Activated T-cell treated with anti-CD3 and anti-CD28 coated beads, Interleukin-2, amount 50 U/mL, for 24 hours (primary cell): ENCODE measurements at regions not wholly inside any gene's neighbourhood (a gene's known extent, or its start where the extent isn't known, plus 50 kb on each side); places are given as distances from the start of the nearest gene placed in this dataset.

Source experiments
- DNase-seq: peaks from one replicate; pipeline ENCODE4 v3.0.0-alpha.2; 2020
- H3K27ac Mint-ChIP-seq: 2 replicates; pipeline ENCODE4 v1.8.0; 2020; ENCODE audit warnings: mild to moderate bottlenecking, mixed read lengths
- H3K27me3 Mint-ChIP-seq: 2 replicates; pipeline ENCODE4 v1.8.0; 2020; ENCODE audit warnings: mixed read lengths
- H3K36me3 Mint-ChIP-seq: 2 replicates; pipeline ENCODE4 v1.8.0; 2020; ENCODE audit warnings: low read depth, mixed read lengths
- H3K4me1 Mint-ChIP-seq: 2 replicates; pipeline ENCODE4 v1.8.0; 2020; ENCODE audit warnings: low read depth, mixed read lengths
- H3K4me3 Mint-ChIP-seq: 2 replicates; pipeline ENCODE4 v1.8.0; 2020; ENCODE audit warnings: mild to moderate bottlenecking, moderate library complexity, mixed read lengths
- H3K9me3 Mint-ChIP-seq: 2 replicates; pipeline ENCODE4 v1.8.0; 2020; ENCODE audit warnings: mixed read lengths

- H3K27me3 Mint-ChIP-seq, result peaks cover 43% of the 10 kb centered on the region
- DNase-seq, result no peak
Observed at GRCh38 chr3:69542089-69542804, 156.4 kb upstream of the FRMD4B start.

DNA sequence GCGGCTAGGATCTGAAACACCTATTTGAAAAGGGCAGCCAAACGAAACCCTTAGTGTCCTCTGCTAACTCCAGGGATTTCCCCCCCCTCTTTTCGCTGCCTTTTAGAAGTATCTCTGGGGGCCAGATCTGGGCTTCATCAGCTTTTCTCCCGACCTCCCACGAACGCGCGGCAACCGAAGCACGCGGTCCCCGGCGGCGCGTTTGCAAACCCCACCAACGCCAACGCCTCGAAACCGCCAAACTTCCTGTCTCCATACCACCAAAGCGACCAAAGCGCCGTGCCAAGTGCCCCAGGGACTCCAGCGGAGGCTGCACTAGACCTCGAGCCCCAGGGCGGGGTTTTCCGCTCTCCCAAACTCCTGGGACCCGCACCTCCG is 155.8 kb upstream of the FRMD4B start:
- Mint-ChIP-seq H3K4me3 (no peak overlapping the region), H3K27me3 (peaks cover 43% of the 10 kb centered on the region), H3K4me1 (peaks cover 9% of the 10 kb centered on the region), H3K36me3 (no peaks in the 10 kb centered on the region), H3K27ac (no peak overlapping the region), H3K9me3 (no peaks in the 10 kb centered on the region)
- no peak for DNase-seq

More at GRCh38 chr3:69542089-69542804, 156.4 kb upstream of the FRMD4B start:
- no peaks in the 10 kb centered on the region for H3K36me3 Mint-ChIP-seq
- H3K4me1 Mint-ChIP-seq, result peaks cover 9% of the 10 kb centered on the region
- H3K9me3 Mint-ChIP-seq, result no peaks in the 10 kb centered on the region
- H3K4me3 Mint-ChIP-seq, result no peak overlapping the region
- H3K27ac Mint-ChIP-seq, result no peak overlapping the region

DNA sequence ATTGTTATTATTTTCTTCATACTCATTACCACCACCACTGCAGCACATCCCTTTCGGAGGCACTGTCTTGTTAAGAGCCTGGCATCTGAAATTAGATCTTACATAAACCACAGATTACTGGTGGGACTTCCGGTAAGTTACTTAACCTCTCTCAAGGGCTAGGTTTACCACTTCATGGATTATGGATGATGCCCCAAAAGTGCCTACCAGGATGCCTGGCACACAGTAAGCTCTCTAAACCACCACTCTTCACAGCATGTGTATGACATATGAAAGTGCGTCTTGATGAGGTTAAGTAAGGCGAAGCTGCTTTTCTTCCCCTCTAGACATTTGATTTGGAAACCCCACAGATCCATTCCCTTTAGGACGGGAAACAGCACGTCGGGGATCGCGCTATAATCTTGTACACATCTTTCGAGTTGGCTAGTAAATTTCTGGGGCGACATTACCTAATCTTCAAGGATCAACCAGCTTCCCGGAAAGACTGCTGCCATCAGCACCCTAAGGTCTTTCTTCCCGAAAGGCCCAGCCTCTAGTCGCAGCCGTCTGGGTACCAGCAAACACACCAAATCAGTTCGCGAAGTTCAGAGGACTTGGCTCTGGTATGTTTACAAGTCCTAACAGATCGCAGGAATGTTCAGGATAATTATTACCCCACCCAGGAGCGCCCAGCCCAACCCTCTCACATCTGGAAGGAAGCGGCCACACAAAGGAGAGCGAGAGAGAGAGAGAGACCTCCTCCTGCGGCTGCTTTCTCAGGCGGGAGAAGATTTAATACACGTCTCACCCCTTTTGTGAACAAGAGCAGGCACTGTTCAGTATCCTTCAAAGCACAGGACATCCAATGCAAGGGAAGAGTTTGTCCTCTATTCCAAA is 155.1 kb upstream of the FRMD4B start:
- Mint-ChIP-seq H3K9me3 (no peaks in the 10 kb centered on the region), H3K27ac (no peak overlapping the region), H3K4me3 (no peak overlapping the region), H3K4me1 (peaks cover 9% of the 10 kb centered on the region), H3K36me3 (no peaks in the 10 kb centered on the region), H3K27me3 (peaks cover 43% of the 10 kb centered on the region)
- DNase-seq, result no peak

DNA sequence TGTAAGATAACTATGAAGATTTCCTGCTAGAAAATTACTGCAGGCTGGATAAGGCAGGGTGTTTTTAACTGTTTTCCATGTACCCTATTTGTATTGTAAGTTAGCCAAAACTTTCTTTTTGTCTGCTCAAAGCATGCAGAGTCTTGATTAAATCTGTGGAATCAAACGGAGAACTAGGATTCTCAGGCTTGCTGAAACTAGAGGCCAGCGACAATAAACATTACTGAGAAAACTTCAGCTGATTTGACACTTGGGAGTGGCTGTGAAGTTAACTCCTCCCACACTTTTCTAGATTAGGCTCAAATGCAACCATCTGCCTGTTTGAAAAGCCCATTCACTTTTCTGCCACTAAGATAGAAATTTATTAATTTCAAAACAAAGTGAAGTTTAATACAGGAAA is 153.2 kb upstream of the FRMD4B start:
- Mint-ChIP-seq H3K27me3 (peaks cover 36% of the 10 kb centered on the region), H3K27ac (no peak overlapping the region), H3K4me3 (no peak overlapping the region), H3K4me1 (peaks cover 9% of the 10 kb centered on the region), H3K9me3 (no peaks in the 10 kb centered on the region), H3K36me3 (no peaks in the 10 kb centered on the region)
- no peak for DNase-seq

GRCh38 chr3:69538281-69538680 is 152.4 kb upstream of the FRMD4B start:
- no peak overlapping the region for H3K27ac Mint-ChIP-seq
- H3K4me3 Mint-ChIP-seq, result no peak overlapping the region
- H3K36me3 Mint-ChIP-seq, result no peaks in the 10 kb centered on the region
- peaks cover 9% of the 10 kb centered on the region for H3K4me1 Mint-ChIP-seq
- DNase-seq, result no peak
- H3K9me3 Mint-ChIP-seq, result no peaks in the 10 kb centered on the region
- peaks cover 30% of the 10 kb centered on the region for H3K27me3 Mint-ChIP-seq

DNA sequence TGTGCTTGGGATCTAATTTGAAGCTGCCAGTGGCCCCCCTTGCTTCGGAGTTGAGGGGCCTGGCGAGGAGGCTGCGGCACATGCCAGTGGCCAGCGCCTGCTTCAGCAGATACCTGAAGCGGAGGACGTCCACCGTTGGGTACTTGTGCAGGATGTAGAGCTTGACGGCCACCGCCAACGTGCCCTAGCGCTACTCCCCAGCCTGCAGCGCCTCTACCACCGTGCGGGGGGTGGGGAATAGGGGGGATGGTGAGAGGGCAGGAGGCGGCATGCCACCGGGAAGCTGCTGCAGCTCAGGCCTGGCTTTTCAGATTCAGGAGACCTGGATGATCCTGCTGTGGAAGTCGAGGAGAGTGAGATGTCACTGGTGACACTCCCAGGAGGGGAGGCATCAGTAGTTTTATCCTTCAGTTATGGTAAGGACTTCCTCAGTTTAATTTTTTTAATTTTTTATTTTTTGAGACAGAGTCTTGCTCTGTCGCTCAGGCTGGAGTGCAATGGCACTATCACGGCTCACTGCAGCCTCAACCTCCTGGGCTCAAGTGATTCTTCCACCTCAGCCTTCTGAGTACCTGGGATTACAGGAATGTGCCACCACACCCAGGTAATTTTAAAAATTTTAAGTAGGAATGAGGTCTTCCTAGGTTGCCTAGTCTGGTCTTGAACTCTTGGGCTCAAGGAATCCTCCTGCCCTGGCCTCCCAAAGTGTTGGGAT is 150.6 kb upstream of the FRMD4B start:
- Mint-ChIP-seq H3K4me3 (no peak overlapping the region), H3K9me3 (no peaks in the 10 kb centered on the region)

DNA sequence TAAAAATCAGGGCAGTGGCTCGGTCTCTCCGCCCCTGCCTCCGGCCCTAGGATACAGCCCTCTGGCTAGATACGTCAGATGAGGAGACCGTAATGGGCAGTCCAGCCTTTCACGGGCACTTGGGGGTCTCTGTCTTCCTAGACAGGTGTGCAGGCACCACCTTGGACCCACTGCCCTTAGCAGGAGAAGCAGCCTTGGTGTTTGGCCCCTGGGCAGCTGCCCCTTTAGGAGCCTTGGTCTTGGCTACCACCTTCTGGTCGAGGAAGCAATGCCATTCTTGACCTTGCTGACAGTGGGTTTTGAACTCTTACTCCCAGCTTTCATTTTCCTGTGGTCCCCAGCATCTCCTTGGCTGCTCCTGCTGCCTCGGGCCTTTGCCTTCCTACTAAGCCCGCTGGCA is 149.7 kb upstream of the FRMD4B start:
- DNase-seq, result no peak
- H3K27ac Mint-ChIP-seq, result no peak overlapping the region
- no peaks in the 10 kb centered on the region for H3K9me3 Mint-ChIP-seq
- H3K4me3 Mint-ChIP-seq, result no peak overlapping the region
- no peaks in the 10 kb centered on the region for H3K4me1 Mint-ChIP-seq
- H3K27me3 Mint-ChIP-seq, result peaks cover 6% of the 10 kb centered on the region
- H3K36me3 Mint-ChIP-seq, result no peaks in the 10 kb centered on the region

More for the DNA sequence above, 150.6 kb upstream of the FRMD4B start:
- Mint-ChIP-seq H3K27me3 (peaks cover 15% of the 10 kb centered on the region), H3K27ac (no peak overlapping the region), H3K36me3 (no peaks in the 10 kb centered on the region), H3K4me1 (peaks cover 5% of the 10 kb centered on the region)
- DNase-seq, result no peak

DNA sequence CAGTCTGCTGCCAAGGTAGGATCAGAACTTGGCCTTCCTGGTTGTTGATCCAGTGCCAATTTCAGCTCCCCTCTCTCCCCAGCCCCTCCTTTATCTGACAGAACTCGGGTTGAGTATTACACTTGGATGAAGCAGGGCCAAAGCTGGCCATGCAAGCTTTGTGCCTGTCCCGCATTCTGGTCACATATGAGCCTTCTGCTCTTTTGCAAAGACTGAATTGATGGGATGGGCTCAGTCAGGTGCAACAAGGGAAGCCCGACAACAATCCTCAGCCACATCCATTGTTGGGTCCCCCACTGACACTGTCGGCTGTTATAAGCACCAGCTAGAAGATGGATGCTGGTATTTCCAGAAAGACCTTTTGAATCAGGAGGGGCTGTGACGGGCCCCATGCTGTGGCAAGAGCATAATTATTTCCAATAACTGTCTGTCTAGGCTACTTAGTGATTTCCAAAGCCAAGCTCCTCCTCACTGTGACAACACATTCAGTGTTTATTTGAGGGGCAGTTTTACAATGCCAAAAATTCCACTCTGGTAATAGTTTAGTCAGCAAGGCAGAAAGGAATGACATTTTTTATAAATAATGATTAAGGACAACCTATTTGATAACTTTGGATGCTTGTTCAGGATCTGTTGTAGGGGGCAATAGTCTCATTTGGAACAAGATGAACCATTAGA is 146.8 kb upstream of the FRMD4B start:
- no peak overlapping the region for H3K27ac Mint-ChIP-seq
- no peaks in the 10 kb centered on the region for H3K4me1 Mint-ChIP-seq
- DNase-seq, result no peak
- H3K9me3 Mint-ChIP-seq, result no peaks in the 10 kb centered on the region
- no peaks in the 10 kb centered on the region for H3K27me3 Mint-ChIP-seq
- no peaks in the 10 kb centered on the region for H3K36me3 Mint-ChIP-seq
- no peak overlapping the region for H3K4me3 Mint-ChIP-seq

DNA sequence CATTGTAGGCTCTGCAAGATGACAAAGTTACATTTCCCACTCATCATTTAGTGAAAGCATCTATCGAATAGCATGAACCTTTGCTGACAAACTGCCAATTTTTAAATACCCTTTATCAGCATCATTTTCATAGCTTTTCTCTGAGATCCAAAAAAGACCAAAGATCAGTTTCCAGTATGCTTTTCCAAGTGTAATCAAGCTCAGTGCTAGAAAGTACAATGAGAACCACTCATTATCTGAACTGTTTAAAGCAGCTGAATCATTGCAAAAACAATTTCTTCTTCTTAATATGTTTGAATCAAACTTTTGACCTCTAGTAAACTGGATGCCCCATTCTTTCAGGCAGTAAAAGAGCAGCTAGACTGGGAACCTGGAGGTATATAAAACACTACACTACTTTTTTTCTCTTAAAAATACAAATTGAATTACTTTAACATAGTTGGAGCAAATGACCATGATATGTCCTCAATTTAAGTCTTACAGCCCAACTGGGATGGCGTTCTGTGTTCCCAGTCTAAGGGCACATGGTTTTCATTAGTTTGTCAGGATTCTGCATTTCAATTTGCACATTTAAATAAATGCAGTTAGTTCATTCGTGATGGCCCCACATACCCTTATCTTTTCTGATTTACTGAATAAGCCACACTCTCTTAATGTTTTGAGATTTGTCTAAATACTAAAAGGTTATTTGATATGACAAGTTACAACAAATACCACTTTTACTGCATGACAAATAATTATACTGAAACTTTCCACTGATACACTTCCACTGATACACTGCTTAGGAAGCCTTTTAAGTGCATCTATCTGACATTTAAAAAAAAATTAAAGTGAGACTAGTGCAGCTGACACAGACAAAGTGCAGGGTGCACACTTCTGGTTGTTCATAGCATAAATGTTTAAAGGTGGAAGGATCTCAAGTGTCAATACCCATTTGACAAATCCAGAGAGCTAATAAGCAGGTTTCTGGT is 146.0 kb upstream of the FRMD4B start:
- Mint-ChIP-seq H3K4me3 (no peak overlapping the region), H3K27ac (no peak overlapping the region), H3K4me1 (no peaks in the 10 kb centered on the region), H3K9me3 (no peaks in the 10 kb centered on the region), H3K36me3 (no peaks in the 10 kb centered on the region), H3K27me3 (peaks cover 3% of the 10 kb centered on the region)
- no peak for DNase-seq

DNA sequence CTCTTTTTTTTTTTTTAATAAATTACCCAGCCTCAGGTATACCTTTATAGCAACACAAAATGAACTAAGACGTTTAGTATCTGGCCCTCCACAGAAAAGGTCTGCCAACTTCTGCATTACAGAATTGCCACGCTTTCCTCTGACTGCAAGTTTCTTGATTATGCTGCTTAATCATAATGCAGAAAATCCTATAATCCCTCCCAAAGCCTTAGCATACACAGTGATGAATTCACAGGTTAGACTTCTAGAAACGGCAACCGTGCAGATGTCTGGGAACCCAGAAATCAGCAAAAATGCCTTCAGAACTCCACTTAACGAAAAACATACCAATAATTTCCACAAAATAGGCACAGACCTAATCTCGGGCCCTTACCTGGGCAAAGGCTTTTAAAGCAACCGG is 144.7 kb upstream of the FRMD4B start:
- no peaks in the 10 kb centered on the region for H3K36me3 Mint-ChIP-seq
- no peak overlapping the region for H3K4me3 Mint-ChIP-seq
- H3K9me3 Mint-ChIP-seq, result no peaks in the 10 kb centered on the region
- no peaks in the 10 kb centered on the region for H3K4me1 Mint-ChIP-seq
- H3K27me3 Mint-ChIP-seq, result peaks cover 7% of the 10 kb centered on the region
- DNase-seq, result no peak
- no peak overlapping the region for H3K27ac Mint-ChIP-seq

- Mint-ChIP-seq H3K27ac (no peak overlapping the region), H3K4me3 (no peak overlapping the region), H3K36me3 (no peaks in the 10 kb centered on the region), H3K4me1 (no peaks in the 10 kb centered on the region), H3K9me3 (no peaks in the 10 kb centered on the region), H3K27me3 (peaks cover 7% of the 10 kb centered on the region)
- DNase-seq, result no peak
Observed at GRCh38 chr3:69527498-69527897, 141.6 kb upstream of the FRMD4B start.

DNA sequence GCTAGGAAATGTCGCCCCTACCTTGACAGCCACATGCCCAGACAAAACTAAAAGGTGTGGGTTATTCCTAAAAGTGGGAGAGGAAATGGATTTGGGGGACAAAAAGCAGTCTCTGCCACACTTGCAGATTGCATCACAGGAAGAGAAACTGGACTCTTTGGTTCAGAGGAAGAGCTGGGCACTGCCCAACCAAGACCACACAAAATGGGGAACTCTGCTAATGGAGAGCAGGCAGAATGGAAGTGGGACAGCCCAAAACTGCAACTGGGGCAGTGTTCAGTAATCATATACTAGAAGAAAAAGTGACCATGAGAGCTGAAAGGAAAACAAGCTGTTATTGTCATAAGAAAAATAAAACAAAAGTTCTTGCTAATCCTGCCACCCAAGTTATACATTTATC is 138.9 kb upstream of the FRMD4B start:
- DNase-seq, result no peak
- Mint-ChIP-seq H3K27me3 (peaks cover 7% of the 10 kb centered on the region), H3K9me3 (no peaks in the 10 kb centered on the region), H3K4me3 (no peak overlapping the region), H3K27ac (no peak overlapping the region), H3K4me1 (no peaks in the 10 kb centered on the region), H3K36me3 (no peaks in the 10 kb centered on the region)

DNA sequence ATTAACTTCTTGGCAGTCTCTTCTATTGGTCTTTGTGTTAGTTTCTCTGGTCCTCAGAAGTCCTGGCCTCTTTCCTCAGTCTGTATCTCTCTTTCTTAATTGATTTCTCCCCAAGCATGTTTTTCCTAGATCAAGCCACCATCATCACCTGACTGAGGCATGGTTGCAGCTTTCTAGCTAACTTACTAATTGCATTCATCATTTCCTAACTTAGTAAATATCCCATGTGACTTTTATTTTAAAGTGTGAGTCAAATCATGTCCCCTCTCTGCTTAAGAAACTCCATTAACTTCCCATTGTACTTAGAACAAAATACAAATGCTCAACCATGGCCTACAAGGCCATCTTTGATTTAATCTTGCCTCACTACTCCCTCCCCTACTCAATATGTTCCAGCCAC is 135.4 kb upstream of the FRMD4B start:
- H3K4me1 Mint-ChIP-seq, result no peaks in the 10 kb centered on the region

More for the DNA sequence above, 135.4 kb upstream of the FRMD4B start:
- Mint-ChIP-seq H3K27me3 (no peaks in the 10 kb centered on the region), H3K4me3 (no peak overlapping the region), H3K9me3 (no peaks in the 10 kb centered on the region), H3K36me3 (no peaks in the 10 kb centered on the region), H3K27ac (no peak overlapping the region)
- DNase-seq, result no peak
